ENCODE measurements at regions not wholly inside any gene's neighbourhood (a gene's known extent, or its start where the extent isn't known, plus 50 kb on each side); places are given as distances from the start of the nearest gene placed in this dataset.
A peak's percentile ranks its signal among the peaks of the same experiment; 100 is the strongest.

- H3K4me1 ChIP-seq (ENCODE audit: control insufficient read depth, insufficient read depth, low read length, unreplicated experiment), result peaks cover 13% of the 10 kb centered on the region
- no peaks in the 10 kb centered on the region for H3K79me2 ChIP-seq (ENCODE audit: control insufficient read depth, insufficient read depth, low read length, unreplicated experiment)
- no peak overlapping the region for H3K4me3 ChIP-seq (ENCODE audit: low read depth, low read length)
- H3K27ac ChIP-seq (ENCODE audit: low read depth, low read length), result no peak overlapping the region
- no peaks in the 10 kb centered on the region for H3K27me3 ChIP-seq (ENCODE audit: insufficient read depth, low read length)
- no peaks in the 10 kb centered on the region for H3K36me3 ChIP-seq (ENCODE audit: insufficient read depth, low read length)
- H2AFZ ChIP-seq (ENCODE audit: low read length, unreplicated experiment), result no peak overlapping the region
Measured at GRCh38 chr6:156703719-156704118, 73.5 kb upstream of the ARID1B start.

DNA sequence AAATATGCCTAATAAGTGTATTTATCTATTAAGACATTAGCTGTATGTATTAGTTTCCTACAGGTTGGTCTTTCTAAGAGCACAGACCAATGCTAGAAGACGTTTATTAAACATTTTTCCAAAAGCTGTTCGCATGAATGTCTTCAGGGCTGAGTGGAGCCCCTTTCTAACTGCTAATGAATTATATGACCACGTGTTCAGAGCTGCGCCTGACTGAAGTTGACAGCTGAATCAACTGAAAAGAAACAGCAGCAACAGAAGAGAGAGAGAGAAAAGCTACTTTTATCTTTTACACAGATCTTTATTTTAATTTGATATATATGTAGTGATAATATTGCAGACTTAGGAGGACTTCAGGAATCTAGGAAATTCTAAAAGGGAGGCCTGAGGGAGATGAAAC lies 75.2 kb upstream of the ARID1B start:
- Histone ChIP-seq H3K27ac (ENCODE audit: low read depth, low read length) (no peak overlapping the region), H3K36me3 (ENCODE audit: insufficient read depth, low read length) (no peaks in the 10 kb centered on the region), H3K4me1 (ENCODE audit: control insufficient read depth, insufficient read depth, low read length, unreplicated experiment) (peaks cover 14% of the 10 kb centered on the region)

DNA sequence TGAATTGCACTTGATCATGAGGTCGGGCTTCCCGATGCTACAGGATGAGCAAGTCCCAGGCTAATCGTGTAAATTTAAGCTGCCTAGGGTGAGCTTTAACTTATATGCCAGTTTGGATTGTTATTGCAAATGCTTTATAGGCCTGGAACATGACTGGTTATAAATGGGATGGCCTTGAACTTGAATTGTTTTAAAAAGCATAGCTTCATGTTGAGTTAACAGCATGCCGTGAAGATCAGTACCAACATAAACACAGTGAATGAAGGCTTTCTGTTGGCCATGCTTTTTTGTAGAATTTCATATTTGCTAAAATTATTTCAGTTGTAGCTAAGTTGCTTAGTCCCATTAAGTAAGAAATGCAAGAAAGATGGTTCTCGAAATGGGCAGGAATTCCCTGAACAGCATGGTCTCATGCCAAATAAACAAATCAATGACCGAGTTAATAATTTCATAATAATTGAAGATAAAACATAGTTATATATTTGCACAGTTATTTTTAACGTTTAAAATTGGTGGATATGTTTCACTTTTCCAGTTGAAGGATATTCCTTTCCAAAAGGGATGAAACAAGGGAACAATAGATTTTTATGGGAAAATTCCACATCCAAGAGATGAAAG lies 76.6 kb upstream of the ARID1B start:
- Histone ChIP-seq H3K4me1 (ENCODE audit: control insufficient read depth, insufficient read depth, low read length, unreplicated experiment) (peaks cover 14% of the 10 kb centered on the region), H3K36me3 (ENCODE audit: insufficient read depth, low read length) (no peaks in the 10 kb centered on the region), H2AFZ (ENCODE audit: low read length, unreplicated experiment) (no peak overlapping the region), H3K79me2 (ENCODE audit: control insufficient read depth, insufficient read depth, low read length, unreplicated experiment) (no peaks in the 10 kb centered on the region), H3K27ac (ENCODE audit: low read depth, low read length) (no peak overlapping the region), H3K27me3 (ENCODE audit: insufficient read depth, low read length) (no peaks in the 10 kb centered on the region), H3K4me3 (ENCODE audit: low read depth, low read length) (no peak overlapping the region)

More for the DNA sequence above, 75.2 kb upstream of the ARID1B start:
- H3K79me2 ChIP-seq (ENCODE audit: control insufficient read depth, insufficient read depth, low read length, unreplicated experiment), result no peaks in the 10 kb centered on the region
- H3K4me3 ChIP-seq (ENCODE audit: low read depth, low read length), result no peak overlapping the region
- no peaks in the 10 kb centered on the region for H3K27me3 ChIP-seq (ENCODE audit: insufficient read depth, low read length)
- no peak overlapping the region for H2AFZ ChIP-seq (ENCODE audit: low read length, unreplicated experiment)

DNA sequence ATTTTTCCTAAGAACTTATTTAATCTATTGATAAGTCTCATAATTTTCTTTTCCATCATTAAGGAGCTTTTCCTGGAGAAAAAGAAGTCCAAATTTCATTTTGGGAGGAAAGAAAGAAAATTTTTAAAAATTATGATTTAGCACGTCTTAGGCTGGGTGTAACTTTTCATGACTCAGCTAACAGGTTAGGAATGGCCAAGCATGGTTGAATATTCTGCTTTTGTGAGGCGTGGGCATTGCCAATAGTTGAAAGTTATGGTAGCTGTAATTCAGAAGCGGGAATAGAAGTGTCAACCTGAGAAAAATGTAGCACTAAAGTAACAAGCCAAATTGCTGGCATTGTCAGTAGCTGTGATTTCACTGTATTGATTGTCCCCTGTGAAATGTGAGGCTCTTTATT lies 77.2 kb upstream of the ARID1B start:
- no peak overlapping the region for H3K27ac ChIP-seq (ENCODE audit: low read depth, low read length)
- no peaks in the 10 kb centered on the region for H3K36me3 ChIP-seq (ENCODE audit: insufficient read depth, low read length)
- H3K4me3 ChIP-seq (ENCODE audit: low read depth, low read length), result no peak overlapping the region
- peaks cover 14% of the 10 kb centered on the region for H3K4me1 ChIP-seq (ENCODE audit: control insufficient read depth, insufficient read depth, low read length, unreplicated experiment)
- no peaks in the 10 kb centered on the region for H3K27me3 ChIP-seq (ENCODE audit: insufficient read depth, low read length)
- no peaks in the 10 kb centered on the region for H3K79me2 ChIP-seq (ENCODE audit: control insufficient read depth, insufficient read depth, low read length, unreplicated experiment)
- H2AFZ ChIP-seq (ENCODE audit: low read length, unreplicated experiment), result no peak overlapping the region

GRCh38 chr6:156699017-156699421 lies 78.2 kb upstream of the ARID1B start:
- peak overlapping the region; percentile 12 for H3K27ac ChIP-seq (ENCODE audit: low read depth, low read length)
- peak overlapping the region; percentile 35 for H2AFZ ChIP-seq (ENCODE audit: low read length, unreplicated experiment)
- no peaks in the 10 kb centered on the region for H3K36me3 ChIP-seq (ENCODE audit: insufficient read depth, low read length)
- no peaks in the 10 kb centered on the region for H3K27me3 ChIP-seq (ENCODE audit: insufficient read depth, low read length)
- H3K79me2 ChIP-seq (ENCODE audit: control insufficient read depth, insufficient read depth, low read length, unreplicated experiment), result no peaks in the 10 kb centered on the region
- H3K4me1 ChIP-seq (ENCODE audit: control insufficient read depth, insufficient read depth, low read length, unreplicated experiment), result peaks cover 14% of the 10 kb centered on the region
- H3K4me3 ChIP-seq (ENCODE audit: low read depth, low read length), result peak overlapping the region; percentile 8; the same call in 1 of the 2 replicates

GRCh38 chr6:156698239-156699016 lies 78.8 kb upstream of the ARID1B start:
- Histone ChIP-seq H3K27ac (ENCODE audit: low read depth, low read length) (no peak overlapping the region), H3K4me1 (ENCODE audit: control insufficient read depth, insufficient read depth, low read length, unreplicated experiment) (peaks cover 9% of the 10 kb centered on the region), H3K4me3 (ENCODE audit: low read depth, low read length) (peak overlapping the region; percentile 8; the same call in 1 of the 2 replicates), H3K36me3 (ENCODE audit: insufficient read depth, low read length) (no peaks in the 10 kb centered on the region), H3K79me2 (ENCODE audit: control insufficient read depth, insufficient read depth, low read length, unreplicated experiment) (no peaks in the 10 kb centered on the region), H3K27me3 (ENCODE audit: insufficient read depth, low read length) (no peaks in the 10 kb centered on the region), H2AFZ (ENCODE audit: low read length, unreplicated experiment) (no peak overlapping the region)

DNA sequence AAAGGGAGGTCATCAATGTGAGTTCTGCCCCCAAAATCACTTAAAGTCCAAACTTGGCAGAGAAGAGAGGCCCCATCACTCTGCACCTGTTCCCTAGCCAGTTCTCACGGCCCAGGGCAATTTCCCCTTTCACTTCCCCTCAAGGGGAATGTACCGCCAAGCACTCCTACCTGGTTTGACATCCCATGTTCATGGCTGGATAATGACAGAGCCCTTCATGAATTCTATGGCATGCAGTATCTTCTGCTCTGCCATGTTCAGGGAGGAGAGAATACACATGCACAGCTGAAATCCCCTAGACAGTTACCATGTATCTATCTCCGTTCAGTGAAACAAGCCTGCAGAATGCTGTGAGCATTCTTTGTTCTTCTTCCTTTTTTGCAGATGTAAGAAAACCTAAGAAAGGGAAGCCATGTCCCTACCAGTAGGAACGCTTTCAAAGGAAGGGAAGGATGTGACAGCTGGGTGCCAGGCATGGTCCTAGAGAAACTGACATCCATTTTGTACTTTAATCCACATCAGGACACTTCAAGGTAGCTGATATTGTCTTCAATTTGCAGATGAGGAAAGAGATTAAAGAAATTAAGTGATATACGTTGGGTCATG lies 79.8 kb upstream of the ARID1B start:
- no peaks in the 10 kb centered on the region for H3K36me3 ChIP-seq (ENCODE audit: insufficient read depth, low read length)
- no peaks in the 10 kb centered on the region for H3K27me3 ChIP-seq (ENCODE audit: insufficient read depth, low read length)
- no peak overlapping the region for H3K27ac ChIP-seq (ENCODE audit: low read depth, low read length)
- H3K79me2 ChIP-seq (ENCODE audit: control insufficient read depth, insufficient read depth, low read length, unreplicated experiment), result no peaks in the 10 kb centered on the region
- H3K4me3 ChIP-seq (ENCODE audit: low read depth, low read length), result no peak overlapping the region
- no peak overlapping the region for H2AFZ ChIP-seq (ENCODE audit: low read length, unreplicated experiment)
- peaks cover 9% of the 10 kb centered on the region for H3K4me1 ChIP-seq (ENCODE audit: control insufficient read depth, insufficient read depth, low read length, unreplicated experiment)

GRCh38 chr6:156695742-156696141 lies 81.4 kb upstream of the ARID1B start:
- Histone ChIP-seq H3K4me1 (ENCODE audit: control insufficient read depth, insufficient read depth, low read length, unreplicated experiment) (peaks cover 9% of the 10 kb centered on the region), H3K4me3 (ENCODE audit: low read depth, low read length) (no peak overlapping the region), H2AFZ (ENCODE audit: low read length, unreplicated experiment) (no peak overlapping the region), H3K27me3 (ENCODE audit: insufficient read depth, low read length) (no peaks in the 10 kb centered on the region), H3K79me2 (ENCODE audit: control insufficient read depth, insufficient read depth, low read length, unreplicated experiment) (no peaks in the 10 kb centered on the region), H3K36me3 (ENCODE audit: insufficient read depth, low read length) (no peaks in the 10 kb centered on the region), H3K27ac (ENCODE audit: low read depth, low read length) (no peak overlapping the region)

DNA sequence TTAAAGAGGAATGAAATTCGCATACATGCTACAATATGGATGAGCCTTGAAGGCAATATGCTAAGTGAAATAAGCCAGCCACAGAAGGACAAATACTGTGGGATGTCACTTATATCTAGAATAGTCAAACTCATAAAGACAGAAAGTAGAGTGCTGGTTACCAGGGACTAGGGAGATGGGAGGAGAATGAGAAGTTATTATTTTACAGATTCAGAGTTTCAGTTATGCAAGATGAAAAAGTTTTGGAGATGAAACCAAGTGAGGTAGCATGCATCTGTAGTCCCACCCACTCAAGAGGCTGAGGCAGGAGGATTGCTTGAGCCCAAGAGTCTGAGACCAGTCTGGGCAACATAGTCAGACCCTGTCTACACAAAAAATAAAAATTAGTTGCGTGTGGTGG lies 82.5 kb upstream of the ARID1B start:
- Histone ChIP-seq H3K36me3 (ENCODE audit: insufficient read depth, low read length) (no peaks in the 10 kb centered on the region), H3K27me3 (ENCODE audit: insufficient read depth, low read length) (no peaks in the 10 kb centered on the region), H2AFZ (ENCODE audit: low read length, unreplicated experiment) (no peak overlapping the region), H3K4me3 (ENCODE audit: low read depth, low read length) (no peak overlapping the region), H3K4me1 (ENCODE audit: control insufficient read depth, insufficient read depth, low read length, unreplicated experiment) (peaks cover 9% of the 10 kb centered on the region), H3K79me2 (ENCODE audit: control insufficient read depth, insufficient read depth, low read length, unreplicated experiment) (no peaks in the 10 kb centered on the region), H3K27ac (ENCODE audit: low read depth, low read length) (no peak overlapping the region)

- Histone ChIP-seq H3K79me2 (ENCODE audit: control insufficient read depth, insufficient read depth, low read length, unreplicated experiment) (no peaks in the 10 kb centered on the region), H3K27me3 (ENCODE audit: insufficient read depth, low read length) (no peaks in the 10 kb centered on the region), H3K27ac (ENCODE audit: low read depth, low read length) (no peak overlapping the region), H3K4me1 (ENCODE audit: control insufficient read depth, insufficient read depth, low read length, unreplicated experiment) (no peaks in the 10 kb centered on the region), H3K4me3 (ENCODE audit: low read depth, low read length) (no peak overlapping the region), H3K36me3 (ENCODE audit: insufficient read depth, low read length) (no peaks in the 10 kb centered on the region), H2AFZ (ENCODE audit: low read length, unreplicated experiment) (no peak overlapping the region)
Measured at GRCh38 chr6:156691018-156691417, 86.2 kb upstream of the ARID1B start.

GRCh38 chr6:156689656-156690055 lies 87.5 kb upstream of the ARID1B start:
- H3K27ac ChIP-seq (ENCODE audit: low read depth, low read length), result no peak overlapping the region
- H3K4me1 ChIP-seq (ENCODE audit: control insufficient read depth, insufficient read depth, low read length, unreplicated experiment), result peaks cover 8% of the 10 kb centered on the region
- no peak overlapping the region for H2AFZ ChIP-seq (ENCODE audit: low read length, unreplicated experiment)
- H3K36me3 ChIP-seq (ENCODE audit: insufficient read depth, low read length), result no peaks in the 10 kb centered on the region
- H3K4me3 ChIP-seq (ENCODE audit: low read depth, low read length), result no peak overlapping the region
- no peaks in the 10 kb centered on the region for H3K27me3 ChIP-seq (ENCODE audit: insufficient read depth, low read length)
- no peaks in the 10 kb centered on the region for H3K79me2 ChIP-seq (ENCODE audit: control insufficient read depth, insufficient read depth, low read length, unreplicated experiment)
